ENCODE measurements at regions not wholly inside any gene's neighbourhood (a gene's known extent, or its start where the extent isn't known, plus 50 kb on each side); places are given as distances from the start of the nearest gene placed in this dataset.

- Mint-ChIP-seq H3K27ac (no peak overlapping the region), H3K4me3 (no peak overlapping the region), H3K36me3 (ENCODE audit: low read depth) (no peaks in the 10 kb centered on the region), H3K4me1 (no peaks in the 10 kb centered on the region), H3K27me3 (no peaks in the 10 kb centered on the region)
- no peaks in the 10 kb centered on the region for H3K9me3 ChIP-seq (ENCODE audit: control insufficient read depth, low read length, poor library complexity, severe bottlenecking)
- ATAC-seq, result no peak
- no peak for DNase-seq
Measured at GRCh38 chr1:81710857-81711256, 89.9 kb upstream of the ADGRL2 start.

DNA sequence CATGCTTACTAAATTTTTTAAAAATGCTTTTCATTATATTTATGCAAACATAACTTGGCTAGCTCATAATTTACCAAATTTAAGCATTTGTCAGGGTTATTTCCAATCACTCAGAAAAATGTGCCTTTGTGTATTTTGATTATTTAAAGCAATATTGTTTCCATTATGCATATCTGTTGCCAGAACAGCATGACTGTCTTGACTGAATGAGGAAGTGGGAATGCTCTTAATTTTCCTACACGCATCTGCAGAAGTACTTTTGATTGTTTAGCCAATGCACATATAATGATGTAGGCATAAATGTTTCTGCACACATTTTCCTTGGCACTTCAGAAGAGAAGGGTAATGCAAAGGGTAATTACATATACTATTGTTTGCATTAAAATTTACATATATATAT, 92.5 kb upstream of the ADGRL2 start:
- Mint-ChIP-seq H3K4me3 (no peak overlapping the region), H3K4me1 (no peaks in the 10 kb centered on the region), H3K36me3 (ENCODE audit: low read depth) (peaks cover 2% of the 10 kb centered on the region), H3K27ac (no peak overlapping the region), H3K27me3 (no peaks in the 10 kb centered on the region)
- H3K9me3 ChIP-seq (ENCODE audit: control insufficient read depth, low read length, poor library complexity, severe bottlenecking), result no peaks in the 10 kb centered on the region
- DNase-seq (no peak), ATAC-seq (no peak)

DNA sequence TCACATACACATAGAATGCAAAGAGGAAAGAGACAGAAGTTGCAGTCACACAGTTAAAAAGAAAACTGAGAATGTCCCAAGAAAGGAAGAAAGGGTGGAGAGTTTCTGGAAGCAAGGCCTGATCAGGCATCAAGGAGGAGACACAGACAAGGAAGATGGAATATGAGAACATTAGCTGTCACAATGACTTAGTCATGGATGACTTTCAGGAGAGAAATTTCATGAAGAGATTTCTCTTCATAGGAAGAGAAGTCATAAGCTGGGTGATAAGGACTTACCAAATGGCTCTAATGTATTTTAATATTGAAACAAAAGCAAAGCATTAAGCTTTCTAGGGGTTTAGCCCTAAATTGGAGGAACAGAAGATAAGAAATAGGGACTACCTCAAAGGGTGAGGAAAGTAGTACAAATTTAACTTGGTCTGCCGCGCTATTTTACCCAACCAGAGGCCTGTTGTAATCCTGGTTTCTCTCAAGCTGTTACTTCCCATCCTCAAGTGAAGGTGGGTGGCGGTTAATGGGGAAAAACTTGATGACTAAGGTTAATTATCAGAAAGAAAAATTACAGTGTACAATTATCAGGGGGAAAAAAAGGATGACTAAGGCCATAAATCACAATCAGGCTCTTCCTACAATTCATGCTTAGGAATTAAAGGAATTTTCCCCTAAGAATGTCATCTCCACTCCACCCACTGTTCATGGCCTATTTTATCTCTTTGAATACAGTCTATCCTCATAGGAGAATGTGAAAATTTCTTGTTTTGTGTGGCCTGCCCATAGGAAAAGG, 93.9 kb upstream of the ADGRL2 start:
- ATAC-seq, result no peak
- H3K4me3 Mint-ChIP-seq, result no peak overlapping the region
- peaks cover 2% of the 10 kb centered on the region for H3K36me3 Mint-ChIP-seq (ENCODE audit: low read depth)
- DNase-seq, result no peak
- H3K27me3 Mint-ChIP-seq, result no peaks in the 10 kb centered on the region
- no peak overlapping the region for H3K27ac Mint-ChIP-seq
- H3K4me1 Mint-ChIP-seq, result no peaks in the 10 kb centered on the region
- no peaks in the 10 kb centered on the region for H3K9me3 ChIP-seq (ENCODE audit: control insufficient read depth, low read length, poor library complexity, severe bottlenecking)

DNA sequence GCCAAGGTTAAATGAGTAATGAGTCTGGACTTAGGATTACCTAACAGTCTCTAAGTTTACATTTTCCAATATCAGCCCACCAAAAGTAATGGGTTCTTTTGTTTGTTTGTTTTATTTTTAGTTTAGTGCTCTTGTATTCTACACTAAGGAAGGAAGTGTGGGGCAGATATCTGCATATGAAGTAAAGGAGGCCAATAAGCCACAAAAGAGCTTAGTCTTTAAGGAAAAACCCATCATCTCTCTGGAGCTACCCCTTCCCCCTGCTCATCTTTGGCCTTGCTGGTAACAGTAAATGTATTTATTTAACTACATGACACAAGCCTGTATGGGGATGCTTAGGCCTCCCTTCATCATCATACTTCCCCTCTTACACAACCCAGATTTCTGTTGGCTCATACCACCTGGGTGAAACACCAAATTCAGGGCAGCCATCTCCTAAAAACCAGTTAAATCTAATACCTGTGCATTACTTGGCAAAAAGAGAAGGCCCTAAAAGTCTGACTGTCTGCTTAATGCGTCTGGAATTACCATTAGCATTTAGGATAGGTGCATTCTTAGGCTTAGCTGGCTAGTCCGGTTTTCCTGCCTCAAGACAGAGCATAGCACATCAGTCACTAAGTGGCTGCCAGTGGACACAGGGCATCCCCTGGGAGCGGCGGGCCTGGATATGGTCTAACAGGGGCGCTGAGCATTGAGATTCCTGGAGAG, 96.8 kb upstream of the ADGRL2 start:
- Mint-ChIP-seq H3K4me1 (no peaks in the 10 kb centered on the region), H3K36me3 (ENCODE audit: low read depth) (peaks cover 2% of the 10 kb centered on the region), H3K27ac (no peak overlapping the region), H3K4me3 (no peak overlapping the region), H3K27me3 (no peaks in the 10 kb centered on the region)
- ATAC-seq (no peak), DNase-seq (no peak)
- no peaks in the 10 kb centered on the region for H3K9me3 ChIP-seq (ENCODE audit: control insufficient read depth, low read length, poor library complexity, severe bottlenecking)

DNA sequence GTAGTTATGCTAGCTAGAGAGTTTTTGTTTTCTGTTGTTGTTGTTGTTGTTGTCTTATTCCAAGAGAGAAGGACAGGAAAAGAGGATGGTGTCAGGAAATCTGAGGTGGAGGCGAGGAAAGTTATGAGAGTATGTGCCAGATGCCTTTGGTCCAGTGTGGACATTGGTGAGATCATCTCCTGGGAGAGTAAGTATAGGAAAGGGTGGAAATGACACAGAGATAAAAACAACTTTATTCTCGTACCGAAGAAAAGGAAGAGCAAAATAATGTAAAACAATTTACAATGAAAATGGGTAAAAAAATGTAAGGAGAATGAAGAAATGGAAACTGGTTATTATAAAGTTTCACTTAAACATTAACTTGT, 97.4 kb upstream of the ADGRL2 start:
- H3K4me3 Mint-ChIP-seq, result no peak overlapping the region
- no peaks in the 10 kb centered on the region for H3K4me1 Mint-ChIP-seq
- no peaks in the 10 kb centered on the region for H3K27me3 Mint-ChIP-seq
- no peak for DNase-seq
- ATAC-seq, result no peak
- H3K9me3 ChIP-seq (ENCODE audit: control insufficient read depth, low read length, poor library complexity, severe bottlenecking), result no peaks in the 10 kb centered on the region
- H3K36me3 Mint-ChIP-seq (ENCODE audit: low read depth), result peaks cover 2% of the 10 kb centered on the region
- H3K27ac Mint-ChIP-seq, result no peak overlapping the region

- H3K27me3 Mint-ChIP-seq, result no peaks in the 10 kb centered on the region
- H3K4me3 Mint-ChIP-seq, result no peak overlapping the region
- no peaks in the 10 kb centered on the region for H3K9me3 ChIP-seq (ENCODE audit: control insufficient read depth, low read length, poor library complexity, severe bottlenecking)
- DNase-seq (no peak), ATAC-seq (no peak)
- H3K4me1 Mint-ChIP-seq, result no peaks in the 10 kb centered on the region
- H3K27ac Mint-ChIP-seq, result no peak overlapping the region
- peaks cover 2% of the 10 kb centered on the region for H3K36me3 Mint-ChIP-seq (ENCODE audit: low read depth)
Measured at GRCh38 chr1:81702903-81703302, 97.8 kb upstream of the ADGRL2 start.

DNA sequence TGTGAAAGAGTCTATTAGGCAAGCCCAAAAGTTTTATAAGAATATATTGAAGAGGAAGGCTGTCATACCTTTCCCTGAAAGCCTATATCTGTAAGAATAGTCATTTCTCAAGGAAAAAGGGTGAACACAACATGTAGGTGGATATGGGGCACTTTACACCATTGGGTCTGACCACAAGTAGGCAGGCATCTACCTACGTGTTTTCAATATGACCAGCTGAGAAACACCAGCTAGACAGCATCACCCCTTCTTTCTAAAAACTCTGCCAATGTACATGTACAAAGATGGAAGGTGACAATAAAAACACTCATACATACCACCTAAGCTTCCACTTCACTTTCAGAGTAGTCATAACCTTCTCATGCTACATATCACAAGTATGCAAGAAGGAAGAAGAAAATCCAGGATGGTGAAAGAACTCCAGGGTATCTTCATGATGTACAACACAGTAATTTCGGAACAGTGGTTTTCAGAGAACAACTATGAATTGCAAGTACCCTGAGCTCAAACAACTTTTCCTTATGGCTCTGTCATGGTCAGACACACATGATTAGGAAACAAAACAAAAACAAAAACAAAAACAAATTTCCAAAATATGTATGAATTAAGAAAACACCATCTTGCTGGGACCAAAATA, 98.5 kb upstream of the ADGRL2 start:
- no peaks in the 10 kb centered on the region for H3K4me1 Mint-ChIP-seq

DNA sequence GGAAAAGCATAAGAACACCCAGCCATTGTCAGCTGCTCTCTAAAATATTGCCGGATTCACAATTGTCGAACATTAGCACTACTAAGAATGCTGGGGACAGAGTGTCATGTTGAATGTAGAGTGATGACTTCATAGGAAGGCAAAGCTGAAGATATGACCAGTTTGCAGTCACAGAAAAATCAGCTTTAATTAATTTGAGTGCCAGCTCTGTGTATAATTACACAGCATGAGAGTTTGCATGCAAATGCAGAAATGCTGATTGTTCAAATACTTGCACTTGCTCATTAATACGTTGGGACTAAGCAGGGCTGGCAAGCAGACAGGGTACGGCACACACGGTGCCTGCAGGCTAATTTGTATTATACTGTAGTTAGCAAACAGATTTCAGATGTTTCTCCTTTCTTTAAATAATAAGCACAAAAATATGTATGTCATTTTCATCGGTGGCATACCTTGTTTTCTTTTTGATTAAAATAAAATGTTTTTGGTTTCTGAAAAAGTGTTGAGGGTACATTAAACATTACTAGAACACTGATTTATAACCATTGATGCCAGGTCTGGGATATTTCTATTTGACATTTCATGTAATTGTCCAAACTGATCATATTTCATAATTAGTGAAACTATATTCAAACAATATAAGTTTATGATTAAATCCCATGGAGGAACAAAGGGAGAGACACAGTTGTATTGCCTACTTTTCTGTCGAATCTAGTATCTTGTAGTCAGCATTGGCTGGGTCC, 99.8 kb upstream of the ADGRL2 start:
- Mint-ChIP-seq H3K36me3 (ENCODE audit: low read depth) (peaks cover 2% of the 10 kb centered on the region), H3K27ac (no peak overlapping the region), H3K4me1 (no peaks in the 10 kb centered on the region), H3K4me3 (no peak overlapping the region), H3K27me3 (no peaks in the 10 kb centered on the region)
- DNase-seq (no peak), ATAC-seq (no peak)
- no peaks in the 10 kb centered on the region for H3K9me3 ChIP-seq (ENCODE audit: control insufficient read depth, low read length, poor library complexity, severe bottlenecking)

More for the DNA sequence above, 98.5 kb upstream of the ADGRL2 start:
- no peak overlapping the region for H3K27ac Mint-ChIP-seq
- no peak overlapping the region for H3K4me3 Mint-ChIP-seq
- peaks cover 2% of the 10 kb centered on the region for H3K36me3 Mint-ChIP-seq (ENCODE audit: low read depth)
- no peaks in the 10 kb centered on the region for H3K9me3 ChIP-seq (ENCODE audit: control insufficient read depth, low read length, poor library complexity, severe bottlenecking)
- DNase-seq (no peak), ATAC-seq (no peak)
- no peaks in the 10 kb centered on the region for H3K27me3 Mint-ChIP-seq

DNA sequence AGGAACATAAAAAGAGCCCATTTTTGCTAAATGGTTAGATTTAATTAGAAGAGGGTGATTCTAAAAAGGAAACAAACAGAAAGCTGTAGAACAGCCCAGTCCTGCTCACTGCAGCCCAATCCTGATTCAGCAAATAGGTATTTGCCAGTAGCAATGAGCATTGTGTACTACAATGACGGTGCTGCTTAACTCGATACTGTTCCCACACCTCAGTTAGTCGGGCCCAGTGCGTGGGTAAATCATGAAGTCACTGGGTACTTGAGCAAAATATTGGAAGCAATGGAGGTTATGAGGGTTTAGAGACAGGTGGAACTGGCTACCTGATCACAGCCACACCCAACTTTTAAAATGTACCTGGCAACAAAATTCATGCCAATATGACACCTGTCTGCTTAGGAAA, 101.5 kb upstream of the ADGRL2 start:
- DNase-seq (no peak), ATAC-seq (no peak)
- H3K4me3 Mint-ChIP-seq, result no peak overlapping the region
- no peak overlapping the region for H3K27ac Mint-ChIP-seq
- H3K4me1 Mint-ChIP-seq, result no peaks in the 10 kb centered on the region
- no peaks in the 10 kb centered on the region for H3K27me3 Mint-ChIP-seq
- H3K36me3 Mint-ChIP-seq (ENCODE audit: low read depth), result no peaks in the 10 kb centered on the region
- H3K9me3 ChIP-seq (ENCODE audit: control insufficient read depth, low read length, poor library complexity, severe bottlenecking), result no peaks in the 10 kb centered on the region

DNA sequence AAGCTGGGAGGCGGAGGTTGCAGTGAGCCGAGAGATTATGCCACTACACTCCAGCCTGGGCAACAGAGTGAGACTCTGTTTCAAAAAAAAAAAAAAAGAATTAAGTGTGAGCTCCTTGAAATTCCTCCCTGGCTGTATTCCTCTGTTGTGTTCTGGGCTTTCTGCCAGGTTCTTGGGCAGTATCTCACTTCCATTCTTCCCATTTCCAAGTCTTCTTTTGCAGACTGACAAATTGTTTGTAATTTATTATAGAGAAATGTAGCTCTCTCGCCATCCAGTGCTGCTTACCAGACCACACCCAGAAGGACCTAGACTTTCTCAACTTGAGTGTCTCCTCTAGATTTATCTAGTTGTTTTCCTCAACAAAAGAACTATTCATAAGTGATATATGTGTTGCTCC, 105.0 kb upstream of the ADGRL2 start:
- no peaks in the 10 kb centered on the region for H3K4me1 Mint-ChIP-seq
- H3K4me3 Mint-ChIP-seq, result no peak overlapping the region

GRCh38 chr1:81693316-81693715, 107.4 kb upstream of the ADGRL2 start:
- H3K4me1 Mint-ChIP-seq, result no peaks in the 10 kb centered on the region
- no peak for ATAC-seq
- H3K9me3 ChIP-seq (ENCODE audit: control insufficient read depth, low read length, poor library complexity, severe bottlenecking), result peaks cover 2% of the 10 kb centered on the region
- H3K4me3 Mint-ChIP-seq, result no peak overlapping the region
- H3K36me3 Mint-ChIP-seq (ENCODE audit: low read depth), result no peaks in the 10 kb centered on the region
- DNase-seq, result no peak
- no peaks in the 10 kb centered on the region for H3K27me3 Mint-ChIP-seq
- no peak overlapping the region for H3K27ac Mint-ChIP-seq

More for the DNA sequence above, 105.0 kb upstream of the ADGRL2 start:
- ATAC-seq, result no peak
- Mint-ChIP-seq H3K36me3 (ENCODE audit: low read depth) (no peaks in the 10 kb centered on the region), H3K27ac (no peak overlapping the region), H3K27me3 (no peaks in the 10 kb centered on the region)
- peaks cover 2% of the 10 kb centered on the region for H3K9me3 ChIP-seq (ENCODE audit: control insufficient read depth, low read length, poor library complexity, severe bottlenecking)
- DNase-seq, result no peak

DNA sequence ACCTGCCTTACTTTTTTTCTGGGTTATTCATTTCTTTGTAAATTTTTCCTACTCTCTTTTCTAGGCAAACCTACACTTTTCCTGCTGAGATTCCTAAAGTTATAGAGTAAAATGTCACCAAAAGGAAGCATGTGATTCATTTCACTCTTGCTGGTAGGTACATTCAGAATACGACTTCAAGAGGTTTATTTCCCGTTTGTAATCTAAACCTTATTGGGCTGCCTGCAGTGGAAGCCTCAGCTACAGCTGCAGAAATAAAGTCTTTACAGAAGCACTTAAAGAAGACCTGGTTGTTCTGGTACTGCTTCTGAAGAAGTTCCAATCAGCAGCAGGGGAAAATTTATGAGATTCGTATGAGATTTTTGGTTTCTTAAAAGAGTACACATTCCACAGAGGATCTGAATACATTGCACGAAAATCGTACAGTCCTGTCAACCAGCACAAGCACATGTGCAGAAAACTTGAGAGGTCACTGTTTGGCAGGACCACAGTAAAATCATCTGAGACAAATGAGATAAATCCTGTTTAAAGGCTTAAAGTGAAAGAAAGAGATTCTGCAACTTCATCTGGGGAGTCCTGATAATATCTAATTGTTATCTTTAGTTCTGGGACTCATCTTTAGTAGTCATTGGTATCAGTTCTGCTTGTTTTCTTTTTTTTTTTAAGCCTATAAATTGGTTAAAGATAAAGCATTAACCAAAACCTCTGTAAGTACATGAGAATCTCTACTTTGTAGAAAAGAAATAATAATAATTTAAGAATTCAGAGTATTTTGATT, 109.9 kb upstream of the ADGRL2 start:
- no peak for ATAC-seq
- no peaks in the 10 kb centered on the region for H3K4me1 Mint-ChIP-seq
- no peak overlapping the region for H3K4me3 Mint-ChIP-seq
- DNase-seq, result no peak
- H3K27ac Mint-ChIP-seq, result no peak overlapping the region
- H3K36me3 Mint-ChIP-seq (ENCODE audit: low read depth), result no peaks in the 10 kb centered on the region
- no peaks in the 10 kb centered on the region for H3K27me3 Mint-ChIP-seq
- H3K9me3 ChIP-seq (ENCODE audit: control insufficient read depth, low read length, poor library complexity, severe bottlenecking), result peaks cover 2% of the 10 kb centered on the region
